CD14-positive monocyte (primary cell): ENCODE measurements at regions not wholly inside any gene's neighbourhood (a gene's known extent, or its start where the extent isn't known, plus 50 kb on each side); places are given as distances from the start of the nearest gene placed in this dataset.

Experiments
- DNase-seq, 3 donors: peaks; one replicate each; pipeline ENCODE4 v3.0.0-alpha.2; 2011 to 2022
- H2AFZ ChIP-seq: 2 replicates; pipeline ENCODE4 v1.6.0; 2012; ENCODE audit warnings: mild to moderate bottlenecking, low read depth, low read length, inconsistent platforms; ENCODE audit not compliant: insufficient read depth, poor library complexity, severe bottlenecking
- H3K27ac ChIP-seq, 2 donors: 1 replicate in 1 of 2; 2 replicates in 1 of 2; pipeline ENCODE4 v1.5.1; 2012 to 2013; ENCODE audit warnings: low read length in 2 of 2, control low read depth in 1 of 2, inconsistent platforms in 1 of 2, low read depth in 1 of 2, mild to moderate bottlenecking in 1 of 2
- H3K27me3 ChIP-seq, 2 donors: one replicate each; pipeline versions ENCODE4 v1.6.0 to v1.6.1; 2011 to 2013; ENCODE audit warnings: low read length in 2 of 2; ENCODE audit not compliant: control insufficient read depth in 2 of 2, insufficient read depth in 2 of 2
- H3K36me3 ChIP-seq, 2 donors: replicated peaks in 1 of 2; 1 replicate in 1 of 2; 2 replicates in 1 of 2; pipeline versions ENCODE4 v1.5.1 to v1.6.1; 2012 to 2013; ENCODE audit warnings: low read length in 2 of 2, control low read depth in 1 of 2, inconsistent platforms in 1 of 2, mild to moderate bottlenecking in 1 of 2; ENCODE audit not compliant: insufficient read depth in 2 of 2, control insufficient read depth in 1 of 2
- H3K4me1 ChIP-seq, 2 donors: 1 replicate in 1 of 2; 2 replicates in 1 of 2; pipeline versions ENCODE4 v1.5.1 to v1.6.1; 2012 to 2013; ENCODE audit warnings: low read length in 2 of 2, control low read depth in 1 of 2, inconsistent platforms in 1 of 2, mild to moderate bottlenecking in 1 of 2, moderate library complexity in 1 of 2; ENCODE audit not compliant: insufficient read depth in 2 of 2, control insufficient read depth in 1 of 2
- H3K4me2 ChIP-seq: replicated peaks from 2 replicates; pipeline ENCODE3; 2012; ENCODE audit warnings: low read length, moderate library complexity, mild to moderate bottlenecking; ENCODE audit not compliant: poor library complexity, severe bottlenecking; ENCODE audit errors: extremely low read depth
- H3K4me3 ChIP-seq, 3 experiments: fragments of 200-600 bp in 1 of 3; sonication (generic) in 1 of 3; replicated peaks in 1 of 3; 1 replicate in 2 of 3; 2 replicates in 1 of 3; pipeline ENCODE4 v1.5.1; 2011 to 2013; ENCODE audit warnings: low read length in 3 of 3, mild to moderate bottlenecking in 3 of 3, control low read depth in 2 of 3, low read depth in 2 of 3, inconsistent platforms in 1 of 3, moderate library complexity in 1 of 3
- H3K79me2 ChIP-seq: 2 replicates; pipeline ENCODE4 v1.6.0; 2012; ENCODE audit warnings: mild to moderate bottlenecking, control low read depth, inconsistent platforms, low read length, moderate library complexity; ENCODE audit not compliant: insufficient read depth
- H3K9ac ChIP-seq: 2 replicates; pipeline ENCODE4 v1.6.0; 2017; ENCODE audit warnings: low read length, mild to moderate bottlenecking; ENCODE audit not compliant: insufficient read depth, poor library complexity, severe bottlenecking
- H3K9me3 ChIP-seq, 2 donors: replicated peaks in 1 of 2; 1 replicate in 1 of 2; 2 replicates in 1 of 2; pipeline versions ENCODE4 v1.5.1 to v1.6.1; 2012 to 2013; ENCODE audit warnings: low read length in 2 of 2, control low read depth in 1 of 2; ENCODE audit not compliant: control insufficient read depth in 1 of 2, insufficient read depth in 1 of 2
- H4K20me1 ChIP-seq: 2 replicates; pipeline ENCODE4 v1.6.0; 2012; ENCODE audit warnings: mild to moderate bottlenecking, low read length, control low read depth, moderate library complexity; ENCODE audit not compliant: insufficient read depth
- H3K27ac Mint-ChIP-seq, 7 donors: one replicate each; pipeline ENCODE4 v1.8.0; 2020; ENCODE audit warnings: mild to moderate bottlenecking in 7 of 7, mixed read lengths in 7 of 7, moderate library complexity in 6 of 7, inconsistent platforms in 2 of 7
- H3K27me3 Mint-ChIP-seq, 3 donors: one replicate each; pipeline ENCODE4 v1.8.0; 2021 to 2022; ENCODE audit warnings: low read depth in 3 of 3, mild to moderate bottlenecking in 3 of 3, mixed read lengths in 3 of 3, moderate library complexity in 3 of 3, inconsistent platforms in 1 of 3
- H3K36me3 Mint-ChIP-seq, 2 donors: one replicate each; pipeline ENCODE4 v1.8.0; 2020; ENCODE audit warnings: mixed read lengths in 2 of 2, inconsistent platforms in 1 of 2, mild to moderate bottlenecking in 1 of 2
- H3K4me1 Mint-ChIP-seq: one replicate; pipeline ENCODE4 v1.8.0; 2020; ENCODE audit warnings: mild to moderate bottlenecking, mixed read lengths
- H3K4me3 Mint-ChIP-seq, 2 donors: one replicate each; pipeline ENCODE4 v1.8.0; 2020; ENCODE audit warnings: mild to moderate bottlenecking in 2 of 2, mixed read lengths in 2 of 2, moderate library complexity in 1 of 2
- H3K9me3 Mint-ChIP-seq, 7 donors: one replicate each; pipeline ENCODE4 v1.8.0; 2020 to 2022; ENCODE audit warnings: mixed read lengths in 7 of 7, mild to moderate bottlenecking in 6 of 7, moderate library complexity in 6 of 7, inconsistent platforms in 2 of 7
- WGBS: methylation state at CpG from one replicate; pipeline ENCODE4 v1.1.5; 2013; ENCODE audit warnings: missing lambda C conversion rate; ENCODE audit not compliant: insufficient coverage; 5-methylcytosine and 5-hydroxymethylcytosine counted together
- intact Hi-C, 2 donors: fragments of 100-400 bp; cut with micrococcal nuclease; formaldehyde crosslinking; loops; one replicate each; pipeline versions ENCODE4 v1.15.0 to v1.15.1; 2023
- TF ChIP-seq, protein P1 (sequence below): fragments of 200-600 bp; IDR thresholded peaks from one replicate; pipeline ENCODE4 v1.8.0; 2022; ENCODE audit warnings: antibody characterized with exemption, mild to moderate bottlenecking

- Histone ChIP-seq H4K20me1 (no peaks in the 10 kb centered on the region), H3K36me3 (no peaks in the 10 kb centered on the region), H2AFZ (no peak overlapping the region), H3K27ac (no peak overlapping the region), H3K27me3 (no peaks in the 10 kb centered on the region), H3K9ac (no peak overlapping the region), H3K9me3 (peaks cover 0 to 3% of the 10 kb centered on the region in 2 donors), H3K4me2 (no peak overlapping the region), H3K4me1 (no peaks in the 10 kb centered on the region), H3K79me2 (no peaks in the 10 kb centered on the region), H3K4me3 (no peak overlapping the region)
- no peak for DNase-seq
- TF ChIP-seq, protein P1, sequence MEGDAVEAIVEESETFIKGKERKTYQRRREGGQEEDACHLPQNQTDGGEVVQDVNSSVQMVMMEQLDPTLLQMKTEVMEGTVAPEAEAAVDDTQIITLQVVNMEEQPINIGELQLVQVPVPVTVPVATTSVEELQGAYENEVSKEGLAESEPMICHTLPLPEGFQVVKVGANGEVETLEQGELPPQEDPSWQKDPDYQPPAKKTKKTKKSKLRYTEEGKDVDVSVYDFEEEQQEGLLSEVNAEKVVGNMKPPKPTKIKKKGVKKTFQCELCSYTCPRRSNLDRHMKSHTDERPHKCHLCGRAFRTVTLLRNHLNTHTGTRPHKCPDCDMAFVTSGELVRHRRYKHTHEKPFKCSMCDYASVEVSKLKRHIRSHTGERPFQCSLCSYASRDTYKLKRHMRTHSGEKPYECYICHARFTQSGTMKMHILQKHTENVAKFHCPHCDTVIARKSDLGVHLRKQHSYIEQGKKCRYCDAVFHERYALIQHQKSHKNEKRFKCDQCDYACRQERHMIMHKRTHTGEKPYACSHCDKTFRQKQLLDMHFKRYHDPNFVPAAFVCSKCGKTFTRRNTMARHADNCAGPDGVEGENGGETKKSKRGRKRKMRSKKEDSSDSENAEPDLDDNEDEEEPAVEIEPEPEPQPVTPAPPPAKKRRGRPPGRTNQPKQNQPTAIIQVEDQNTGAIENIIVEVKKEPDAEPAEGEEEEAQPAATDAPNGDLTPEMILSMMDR, result no peak
- Mint-ChIP-seq H3K36me3 (no peaks in the 10 kb centered on the region), H3K4me1 (no peaks in the 10 kb centered on the region), H3K9me3 (peaks cover 0 to 8% (median 0%) of the 10 kb centered on the region in 7 donors), H3K4me3 (no peak overlapping the region), H3K27ac (no peak overlapping the region), H3K27me3 (peaks cover 0 to 1% (median 0%) of the 10 kb centered on the region in 3 donors)
- intact Hi-C loops, result loop anchor here (5.0 to 10.0 kb wide), 2 partner anchors 324 to 382 kb away; no protein-coding TSS in a partner anchor
- 100% methylated on average over 1 of the region's 2 CpGs for WGBS
Observed at GRCh38 chr4:145230726-145231125, 50.3 kb upstream of the OTUD4 start.
